A549 (cell line): ENCODE measurements at regions not wholly inside any gene's neighbourhood (a gene's known extent, or its start where the extent isn't known, plus 50 kb on each side); places are given as distances from the start of the nearest gene placed in this dataset.

Experiments used
- ATAC-seq, 2 experiments: fragments of 200-7000 bp in 1 of 2; fragments of >200 bp in 1 of 2; cut with Nextera tagmentation in 1 of 2; cut with Tn5 transposase in 1 of 2; 3 replicates each; pipeline versions ENCODE4 v1.8.0 to v1.9.1; 2018 to 2020; ENCODE audit warnings: mild to moderate bottlenecking in 1 of 2, moderate library complexity in 1 of 2
- CTCF ChIA-PET: fragments of 300-600 bp; sonication (Branson Sonifier 250); formaldehyde crosslinking; extraction: SDS; loops from one replicate; lab custom pipeline; 2021; ENCODE audit warnings: antibody characterized with exemption, inconsistent platforms; lab: Yijun Ruan, JAX
- POLR2A ChIA-PET: fragments of 350-600 bp; formaldehyde crosslinking; extraction: SDS; loops from one replicate; lab custom pipeline; 2021; ENCODE audit warnings: antibody characterized with exemption, inconsistent platforms; lab: Yijun Ruan, JAX
- DNase-seq, 2 experiments: peaks; one replicate each; pipeline versions ENCODE4 v3.0.0 to v3.0.0-alpha.2; 2011 to 2016; ENCODE audit warnings: low read depth in 1 of 2, low spot score in 1 of 2
- FAIRE-seq: peaks from 2 replicates; lab custom pipeline; 2011; peaks lifted over from hg19 to GRCh38; lab: Jason Lieb, UNC
- H3K27ac ChIP-seq, 2 experiments: fragments of >200 bp; sonication (Bioruptor Twin); formaldehyde crosslinking; 3 replicates each; pipeline ENCODE4 v1.5.1; 2016 to 2017
- H3K4me1 ChIP-seq: fragments of >200 bp; sonication (Bioruptor Twin); formaldehyde crosslinking; 3 replicates; pipeline ENCODE4 v1.6.1; 2016
- H3K4me2 ChIP-seq: fragments of >200 bp; sonication (Bioruptor Twin); formaldehyde crosslinking; 3 replicates; pipeline ENCODE4 v1.6.1; 2016
- H3K4me3 ChIP-seq: fragments of >200 bp; sonication (Bioruptor Twin); formaldehyde crosslinking; 3 replicates; pipeline ENCODE4 v1.5.1; 2016
- H3K9me3 ChIP-seq: fragments of >200 bp; sonication (Bioruptor Twin); formaldehyde crosslinking; 3 replicates; pipeline ENCODE4 v1.6.1; 2016
- ATOH8 ChIP-seq: fragments of 250-450 bp; sonication (Bioruptor Pico); IDR thresholded peaks from 2 replicates; pipeline ENCODE4 v1.5.0; 2020; ENCODE audit warnings: low read depth, mild to moderate bottlenecking, moderate library complexity
- BHLHE40 ChIP-seq: IDR thresholded peaks from 2 replicates; pipeline ENCODE4 v1.6.1; 2012; ENCODE audit warnings: low read depth, low read length, inconsistent platforms
- CBX2 ChIP-seq: fragments of 200-600 bp; sonication (generic); IDR thresholded peaks from 2 replicates; pipeline ENCODE4 v1.6.1; 2016; ENCODE audit warnings: low read depth, mild to moderate bottlenecking, borderline replicate concordance
- CBX8 ChIP-seq: fragments of 200-600 bp; sonication (generic); IDR thresholded peaks from 2 replicates; pipeline ENCODE4 v1.6.1; 2016
- CEBPB ChIP-seq, 2 experiments: fragments of >200 bp in 1 of 2; sonication (Bioruptor Twin) in 1 of 2; formaldehyde crosslinking in 1 of 2; IDR thresholded peaks; 2 replicates each; pipeline ENCODE4 v1.6.1; 2012 to 2016
- E2F6 ChIP-seq: IDR thresholded peaks from 2 replicates; pipeline ENCODE4 v1.6.1; 2012; ENCODE audit warnings: low read depth, borderline replicate concordance
- EHF ChIP-seq: fragments of 250-450 bp; sonication (Bioruptor Pico); IDR thresholded peaks from 2 replicates; pipeline ENCODE4 v1.5.0; 2020; ENCODE audit warnings: mild to moderate bottlenecking
- ELK1 ChIP-seq: fragments of 150-350 bp; IDR thresholded peaks from 2 replicates; pipeline ENCODE4 v1.6.1; 2014; ENCODE audit warnings: low read depth, mild to moderate bottlenecking, low read length
- ESRRA ChIP-seq: fragments of 150-350 bp; IDR thresholded peaks from 2 replicates; pipeline ENCODE4 v1.6.1; 2014; ENCODE audit warnings: mild to moderate bottlenecking, low read length, borderline replicate concordance
- FOSB ChIP-seq: fragments of 250-450 bp; sonication (Bioruptor Pico); IDR thresholded peaks from 2 replicates; pipeline ENCODE4 v1.5.0; 2020; ENCODE audit warnings: mild to moderate bottlenecking, moderate library complexity
- FOXS1 ChIP-seq: fragments of 250-450 bp; sonication (Bioruptor Pico); IDR thresholded peaks from 2 replicates; pipeline ENCODE4 v1.5.0; 2020; ENCODE audit warnings: mild to moderate bottlenecking, moderate library complexity
- HDAC2 ChIP-seq: fragments of 200-600 bp; sonication (generic); IDR thresholded peaks from 2 replicates; pipeline ENCODE4 v1.6.1; 2016
- HES2 ChIP-seq: fragments of >200 bp; sonication (Bioruptor Twin); formaldehyde crosslinking; IDR thresholded peaks from 2 replicates; pipeline ENCODE4 v1.6.1; 2016
- HOXA7 ChIP-seq: fragments of 250-450 bp; sonication (Bioruptor Pico); IDR thresholded peaks from 2 replicates; pipeline ENCODE4 v1.5.0; 2020; ENCODE audit warnings: mild to moderate bottlenecking, moderate library complexity
- JUN ChIP-seq, 2 experiments: fragments of >200 bp; sonication (Bioruptor Twin); formaldehyde crosslinking; IDR thresholded peaks; 2 replicates in 1 of 2; 3 replicates in 1 of 2; pipeline ENCODE4 v1.6.1; 2016 to 2017
- JUNB ChIP-seq: fragments of >200 bp; sonication (Bioruptor Twin); formaldehyde crosslinking; IDR thresholded peaks from 2 replicates; pipeline ENCODE4 v1.6.1; 2016
- KDM1A ChIP-seq: fragments of 200-600 bp; sonication (generic); IDR thresholded peaks from 2 replicates; pipeline ENCODE4 v1.6.1; 2016; ENCODE audit warnings: low read depth, mild to moderate bottlenecking
- MAFK ChIP-seq: fragments of 450-650 bp; IDR thresholded peaks from 2 replicates; pipeline ENCODE4 v1.6.1; 2014; ENCODE audit not compliant: partially characterized antibody
- MAZ ChIP-seq: fragments of 150-350 bp; IDR thresholded peaks from 2 replicates; pipeline ENCODE4 v1.6.1; 2014; ENCODE audit warnings: antibody characterized with exemption, low read depth, low read length, borderline replicate concordance
- MYC ChIP-seq: IDR thresholded peaks from 2 replicates; pipeline ENCODE4 v1.6.1; 2012; ENCODE audit warnings: mild to moderate bottlenecking, inconsistent platforms, low read length, improper control_type of control experiment, borderline replicate concordance
- RAD21 ChIP-seq, 2 experiments: fragments of >200 bp in 1 of 2; sonication (Bioruptor Twin) in 1 of 2; formaldehyde crosslinking in 1 of 2; IDR thresholded peaks in 1 of 2; conservative IDR thresholded peaks in 1 of 2; 2 replicates in 1 of 2; 3 replicates in 1 of 2; pipeline ENCODE4 v1.6.1; 2012 to 2018; ENCODE audit warnings: inconsistent platforms in 1 of 2
- RFX5 ChIP-seq: fragments of 450-650 bp; IDR thresholded peaks from 2 replicates; pipeline ENCODE4 v1.7.1; 2014; ENCODE audit warnings: antibody characterized with exemption, mild to moderate bottlenecking, moderate library complexity
- RNF2 ChIP-seq: fragments of 200-600 bp; sonication (generic); IDR thresholded peaks from 2 replicates; pipeline ENCODE4 v1.6.1; 2016; ENCODE audit warnings: low read depth, mild to moderate bottlenecking, antibody characterized with exemption, moderate library complexity, borderline replicate concordance
- TFCP2L1 ChIP-seq: fragments of 250-450 bp; sonication (Bioruptor Pico); IDR thresholded peaks from 2 replicates; pipeline ENCODE4 v1.5.0; 2021; ENCODE audit warnings: mild to moderate bottlenecking
- USF2 ChIP-seq: fragments of 450-650 bp; IDR thresholded peaks from 2 replicates; pipeline ENCODE4 v1.6.1; 2014; ENCODE audit warnings: antibody characterized with exemption
- ZC3H11A ChIP-seq: fragments of 450-650 bp; IDR thresholded peaks from 2 replicates; pipeline ENCODE4 v1.6.1; 2014; ENCODE audit warnings: antibody characterized with exemption, mild to moderate bottlenecking
- ZNF302 ChIP-seq: fragments of 250-450 bp; sonication (Bioruptor Pico); IDR thresholded peaks from 2 replicates; pipeline ENCODE4 v1.9.0; 2021; ENCODE audit warnings: inconsistent platforms, mild to moderate bottlenecking, moderate library complexity
- WGBS: methylation state at CpG from one replicate; pipeline ENCODE4 v1.1.6; 2017; ENCODE audit errors: missing lambda C conversion rate; 5-methylcytosine and 5-hydroxymethylcytosine counted together

GRCh38 chr2:139940686-139941085 is 1160.5 kb upstream of the NXPH2 start:
- ATAC-seq (no peak), DNase-seq (no peak), FAIRE-seq (no peak)
- no peak for TF ChIP-seq ELK1
- TF ChIP-seq ZC3H11A, result no peak
- no peak for TF ChIP-seq HDAC2
- no peak for TF ChIP-seq RAD21 (conservative IDR thresholded peaks at IDR 0.05 in 1 of 2, IDR thresholded peaks at IDR 0.05 in 1 of 2)
- TF ChIP-seq ATOH8, result no peak
- no peak for TF ChIP-seq HES2
- TF ChIP-seq TFCP2L1 (CRISPR knock-in tag), result no peak
- 10% methylated on average over 1 of the region's 1 CpG for WGBS
- Histone ChIP-seq H3K4me2 (no peak overlapping the region), H3K9me3 (no peaks in the 10 kb centered on the region), H3K27ac (no peak overlapping the region), H3K4me3 (no peak overlapping the region), H3K4me1 (no peaks in the 10 kb centered on the region)
- POLR2A ChIA-PET, result no interaction called here
- CTCF ChIA-PET, result no interaction called here

- Histone ChIP-seq H3K9me3 (no peaks in the 10 kb centered on the region), H3K27ac (no peak overlapping the region), H3K4me2 (no peak overlapping the region), H3K4me1 (no peaks in the 10 kb centered on the region), H3K4me3 (no peak overlapping the region)
- DNase-seq (no peak), FAIRE-seq (no peak), ATAC-seq (no peak)
- ChIA-PET CTCF (interaction anchor here (0.5 kb wide), 1 partner anchor 726 kb away, joined by 3 read pairs; no protein-coding TSS in a partner anchor), POLR2A (no interaction called here)
- 0% methylated on average over 1 of the region's 1 CpG for whole genome bisulfite sequencing
- TF ChIP-seq BHLHE40, result no peak
- no peak for TF ChIP-seq RNF2
- no peak for TF ChIP-seq RFX5
- no peak for TF ChIP-seq FOSB (CRISPR knock-in tag)
- TF ChIP-seq CBX2, result no peak
- no peak for TF ChIP-seq CBX8
- no peak for TF ChIP-seq ZNF302 (CRISPR knock-in tag)
- TF ChIP-seq ELK1, result no peak
- TF ChIP-seq ATOH8, result no peak
- TF ChIP-seq JUNB, result no peak
- no peak for TF ChIP-seq MYC
- no peak for TF ChIP-seq KDM1A
- no peak for TF ChIP-seq USF2
- TF ChIP-seq, all 56 proteins: peak for 0
Measured at GRCh38 chr2:139925903-139926302, 1145.7 kb upstream of the NXPH2 start.

- no peak overlapping the region for H3K4me3 ChIP-seq
- no peak overlapping the region for H3K4me2 ChIP-seq
- DNase-seq (no peak), FAIRE-seq (no peak), ATAC-seq (no peak)
- H3K27ac ChIP-seq, result no peak overlapping the region
- 6% methylated on average over 5 of the region's 5 CpGs for WGBS
- no peaks in the 10 kb centered on the region for H3K4me1 ChIP-seq
- no peaks in the 10 kb centered on the region for H3K9me3 ChIP-seq
- CTCF ChIA-PET, result no interaction called here
- POLR2A ChIA-PET, result no interaction called here
- TF ChIP-seq JUN (IDR thresholded peaks at IDR 0.05) (no peak), E2F6 (no peak), USF2 (no peak), MAZ (no peak), ZNF302 (CRISPR knock-in tag) (no peak), ATOH8 (no peak), HOXA7 (CRISPR knock-in tag) (no peak), CBX2 (no peak), RAD21 (conservative IDR thresholded peaks at IDR 0.05 in 1 of 2, IDR thresholded peaks at IDR 0.05 in 1 of 2) (no peak), FOXS1 (CRISPR knock-in tag) (no peak), EHF (no peak), ESRRA (no peak), CEBPB (IDR thresholded peaks at IDR 0.05) (no peak), MAFK (no peak)
Measured at GRCh38 chr2:139924070-139924469, 1143.9 kb upstream of the NXPH2 start.
